ENCODE measurements at regions not wholly inside any gene's neighbourhood (a gene's known extent, or its start where the extent isn't known, plus 50 kb on each side); places are given as distances from the start of the nearest gene placed in this dataset.

DNA sequence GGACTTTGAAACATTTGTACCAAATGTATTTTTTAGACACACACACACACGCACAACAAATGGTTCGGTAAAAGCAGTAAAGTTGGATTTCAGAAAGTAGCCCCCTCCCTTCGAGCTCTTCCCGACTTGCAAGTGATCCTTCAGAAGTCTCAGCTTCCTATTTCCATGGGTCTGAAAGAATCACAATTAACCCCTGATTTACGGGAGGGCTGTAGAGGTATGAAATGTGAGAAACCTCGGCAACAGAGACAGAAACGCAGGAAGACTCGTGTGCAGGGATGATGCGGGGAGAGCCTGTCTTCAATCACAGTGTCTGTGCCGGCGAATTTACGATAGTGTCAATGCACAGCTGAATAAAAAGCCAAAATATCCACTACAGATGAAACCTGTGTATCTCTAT lies 60.7 kb upstream of the VRK1 start:
- TF ChIP-seq USF2 (IDR thresholded peaks at IDR 0.05; ENCODE audit: low read length), result no peak
- no peak for TF ChIP-seq EZH2 (IDR thresholded peaks at IDR 0.05; ENCODE audit: low read depth, low read length, severe bottlenecking)
- TF ChIP-seq, protein P1, sequence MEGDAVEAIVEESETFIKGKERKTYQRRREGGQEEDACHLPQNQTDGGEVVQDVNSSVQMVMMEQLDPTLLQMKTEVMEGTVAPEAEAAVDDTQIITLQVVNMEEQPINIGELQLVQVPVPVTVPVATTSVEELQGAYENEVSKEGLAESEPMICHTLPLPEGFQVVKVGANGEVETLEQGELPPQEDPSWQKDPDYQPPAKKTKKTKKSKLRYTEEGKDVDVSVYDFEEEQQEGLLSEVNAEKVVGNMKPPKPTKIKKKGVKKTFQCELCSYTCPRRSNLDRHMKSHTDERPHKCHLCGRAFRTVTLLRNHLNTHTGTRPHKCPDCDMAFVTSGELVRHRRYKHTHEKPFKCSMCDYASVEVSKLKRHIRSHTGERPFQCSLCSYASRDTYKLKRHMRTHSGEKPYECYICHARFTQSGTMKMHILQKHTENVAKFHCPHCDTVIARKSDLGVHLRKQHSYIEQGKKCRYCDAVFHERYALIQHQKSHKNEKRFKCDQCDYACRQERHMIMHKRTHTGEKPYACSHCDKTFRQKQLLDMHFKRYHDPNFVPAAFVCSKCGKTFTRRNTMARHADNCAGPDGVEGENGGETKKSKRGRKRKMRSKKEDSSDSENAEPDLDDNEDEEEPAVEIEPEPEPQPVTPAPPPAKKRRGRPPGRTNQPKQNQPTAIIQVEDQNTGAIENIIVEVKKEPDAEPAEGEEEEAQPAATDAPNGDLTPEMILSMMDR (IDR thresholded peaks at IDR 0.05; ENCODE audit: control extremely low read depth in 1 of 3, insufficient read depth in 1 of 3, low read depth in 1 of 3, low read length in 3 of 3), result no peak
- no peak for TF ChIP-seq EGR1 (IDR thresholded peaks at IDR 0.05; ENCODE audit: borderline replicate concordance, low read depth, low read length)
- TF ChIP-seq POLR2A (IDR thresholded peaks at IDR 0.05; ENCODE audit: control extremely low read depth in 1 of 2, low read depth in 2 of 2, low read length in 2 of 2), result no peak
- TF ChIP-seq TAF1 (IDR thresholded peaks at IDR 0.05; ENCODE audit: low read depth, low read length), result no peak
- TF ChIP-seq, protein P2, sequence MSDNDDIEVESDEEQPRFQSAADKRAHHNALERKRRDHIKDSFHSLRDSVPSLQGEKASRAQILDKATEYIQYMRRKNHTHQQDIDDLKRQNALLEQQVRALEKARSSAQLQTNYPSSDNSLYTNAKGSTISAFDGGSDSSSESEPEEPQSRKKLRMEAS (IDR thresholded peaks at IDR 0.05), result no peak
- no peak for TF ChIP-seq TAF7 (optimal IDR thresholded peaks at IDR 0.05; ENCODE audit: borderline replicate concordance, low read depth, low read length)
- no peak for TF ChIP-seq ASH2L (IDR thresholded peaks at IDR 0.05; ENCODE audit: low read length)
